IMR-90 (cell line): ENCODE measurements at regions not wholly inside any gene's neighbourhood (a gene's known extent, or its start where the extent isn't known, plus 50 kb on each side); places are given as distances from the start of the nearest gene placed in this dataset.
A peak's percentile ranks its signal among the peaks of the same experiment; 100 is the strongest.

ENCODE experiments used
- ATAC-seq: fragments of 200-7000 bp; cut with Tn5 transposase; 2 replicates; pipeline ENCODE4 v1.9.1; 2020; ENCODE audit warnings: low read depth, mild to moderate bottlenecking, moderate library complexity
- BruUV-seq: library from RNA; stranded (reverse); fragments of 400-500 nt; replicated peaks from 2 replicates; lab custom pipeline; 2021; lab: Mats Ljungman, UMichigan
- CTCF ChIA-PET: fragments of 300-600 bp; formaldehyde crosslinking; extraction: SDS; loops from one replicate; lab custom pipeline; 2021; ENCODE audit warnings: antibody characterized with exemption; lab: Yijun Ruan, JAX
- POLR2A ChIA-PET: fragments of 300-600 bp; sonication (Branson Sonifier 250); formaldehyde crosslinking; loops from one replicate; lab custom pipeline; 2022; ENCODE audit warnings: antibody characterized with exemption; ENCODE audit not compliant: unreplicated experiment; lab: Charles Lee
- DNase-seq: peaks from one replicate; pipeline ENCODE4 v3.0.0; 2013
- H2AFZ ChIP-seq: replicated peaks from 2 replicates; pipeline ENCODE3; 2013; ENCODE audit warnings: low read length, mild to moderate bottlenecking; ENCODE audit not compliant: poor library complexity
- H2AK5ac ChIP-seq: 2 replicates; pipeline ENCODE4 v1.6.1; 2013; ENCODE audit warnings: low read depth, low read length, inconsistent platforms
- H2AK9ac ChIP-seq: replicated peaks from 2 replicates; pipeline ENCODE3; 2013; ENCODE audit warnings: mild to moderate bottlenecking, low read depth, low read length, moderate library complexity; ENCODE audit not compliant: poor library complexity
- H2BK120ac ChIP-seq: 2 replicates; pipeline ENCODE4 v1.6.1; 2013; ENCODE audit warnings: low read depth, low read length, inconsistent platforms
- H2BK15ac ChIP-seq: 3 replicates; pipeline ENCODE4 v1.6.1; 2013; ENCODE audit warnings: low read depth, low read length, inconsistent platforms
- H2BK20ac ChIP-seq: 2 replicates; pipeline ENCODE4 v1.6.1; 2013; ENCODE audit warnings: low read depth, mild to moderate bottlenecking, inconsistent platforms, low read length, moderate library complexity
- H2BK5ac ChIP-seq: 2 replicates; pipeline ENCODE4 v1.6.1; 2013; ENCODE audit warnings: mild to moderate bottlenecking, low read depth, low read length, inconsistent platforms; ENCODE audit not compliant: poor library complexity, severe bottlenecking
- H3K14ac ChIP-seq: replicated peaks from 2 replicates; pipeline ENCODE4 v1.6.1; 2013; ENCODE audit warnings: low read depth, low read length, inconsistent platforms
- H3K18ac ChIP-seq: 2 replicates; pipeline ENCODE4 v1.6.1; 2013; ENCODE audit warnings: low read depth, low read length, control low read depth
- H3K23ac ChIP-seq: 2 replicates; pipeline ENCODE4 v1.6.1; 2013; ENCODE audit warnings: low read depth, low read length, inconsistent platforms
- H3K27ac ChIP-seq: 2 replicates; pipeline ENCODE4 v1.5.1; 2013; ENCODE audit warnings: mild to moderate bottlenecking, control low read depth, low read length; ENCODE audit not compliant: insufficient read depth
- H3K27me3 ChIP-seq: 2 replicates; pipeline ENCODE4 v1.6.1; 2013; ENCODE audit warnings: low read length; ENCODE audit not compliant: control insufficient read depth, insufficient read depth
- H3K36me3 ChIP-seq: 2 replicates; pipeline ENCODE4 v1.6.1; 2013; ENCODE audit warnings: low read length, mixed read lengths; ENCODE audit not compliant: control insufficient read depth, insufficient read depth
- H3K4ac ChIP-seq: 2 replicates; pipeline ENCODE4 v1.6.1; 2013; ENCODE audit warnings: low read depth, low read length, inconsistent platforms
- H3K4me1 ChIP-seq: 2 replicates; pipeline ENCODE4 v1.6.1; 2013; ENCODE audit warnings: low read length, mixed read lengths; ENCODE audit not compliant: control insufficient read depth, insufficient read depth
- H3K4me2 ChIP-seq: 2 replicates; pipeline ENCODE4 v1.6.1; 2013; ENCODE audit warnings: low read depth, mild to moderate bottlenecking, control low read depth, low read length, moderate library complexity
- H3K4me3 ChIP-seq: 2 replicates; pipeline ENCODE4 v1.5.1; 2013; ENCODE audit warnings: low read depth, mild to moderate bottlenecking, control low read depth, low read length, moderate library complexity; ENCODE audit not compliant: insufficient read depth
- H3K56ac ChIP-seq: 2 replicates; pipeline ENCODE4 v1.6.1; 2013; ENCODE audit warnings: low read length, inconsistent platforms; ENCODE audit not compliant: insufficient read depth; ENCODE audit errors: extremely low read depth
- H3K79me1 ChIP-seq, 2 experiments: 2 replicates each; pipeline ENCODE4 v1.6.1; 2013; ENCODE audit warnings: low read length in 2 of 2, inconsistent platforms in 1 of 2, low read depth in 1 of 2
- H3K9ac ChIP-seq: 2 replicates; pipeline ENCODE4 v1.6.1; 2013; ENCODE audit warnings: low read depth, low read length, control low read depth
- H3K9me1 ChIP-seq: 2 replicates; pipeline ENCODE4 v1.6.1; 2013; ENCODE audit warnings: low read length, inconsistent platforms; ENCODE audit not compliant: insufficient read depth
- H3K9me3 ChIP-seq: 2 replicates; pipeline ENCODE4 v1.6.1; 2013; ENCODE audit warnings: low read length; ENCODE audit not compliant: control insufficient read depth, insufficient read depth
- H4K20me1 ChIP-seq: 2 replicates; pipeline ENCODE4 v1.6.1; 2013; ENCODE audit warnings: low read length, inconsistent platforms; ENCODE audit not compliant: insufficient read depth
- H4K5ac ChIP-seq: 2 replicates; pipeline ENCODE4 v1.6.1; 2013; ENCODE audit warnings: mild to moderate bottlenecking, low read depth, low read length, control low read depth
- H4K8ac ChIP-seq, 2 experiments: 2 replicates each; pipeline ENCODE4 v1.6.1; 2013; ENCODE audit warnings: low read depth in 2 of 2, low read length in 2 of 2, control low read depth in 1 of 2, inconsistent platforms in 1 of 2
- H4K91ac ChIP-seq: 2 replicates; pipeline ENCODE4 v1.6.1; 2013; ENCODE audit warnings: low read depth, low read length, inconsistent platforms; ENCODE audit not compliant: insufficient read depth
- CTCF ChIP-seq: conservative IDR thresholded peaks from 2 replicates; pipeline ENCODE4 v1.5.1; 2012; ENCODE audit warnings: mild to moderate bottlenecking, low read depth, low read length, improper control_type of control experiment
- FOS ChIP-seq: fragments of 150-350 bp; IDR thresholded peaks from 2 replicates; pipeline ENCODE4 v1.6.1; 2016; ENCODE audit warnings: low read depth, low read length
- NFE2L2 ChIP-seq: fragments of 150-350 bp; IDR thresholded peaks from 2 replicates; pipeline ENCODE4 v1.6.1; 2016; ENCODE audit warnings: low read depth, mild to moderate bottlenecking, low read length
- POLR2A ChIP-seq: IDR thresholded peaks from 2 replicates; pipeline ENCODE4 v1.6.1; 2012; ENCODE audit warnings: mild to moderate bottlenecking, low read depth, low read length
- RAD21 ChIP-seq: IDR thresholded peaks from 2 replicates; pipeline ENCODE4 v1.6.1; 2012; ENCODE audit warnings: low read length, improper control_type of control experiment
- SMC3 ChIP-seq: fragments of 150-350 bp; IDR thresholded peaks from 2 replicates; pipeline ENCODE4 v1.6.1; 2016; ENCODE audit warnings: low read depth, mild to moderate bottlenecking, antibody characterized with exemption, low read length, moderate library complexity
- WGBS, 2 experiments: methylation state at CpG; one replicate each; pipeline versions ENCODE4 v1.1.5 to v1.1.7; 2013; ENCODE audit warnings: missing lambda C conversion rate in 2 of 2; ENCODE audit not compliant: insufficient read length in 1 of 2; ENCODE audit errors: extremely low coverage in 2 of 2; 5-methylcytosine and 5-hydroxymethylcytosine counted together
- dilution Hi-C: fragments of 300-500 bp; cut with HindIII; formaldehyde crosslinking; loops from one replicate; pipeline ENCODE4 v1.14.3; 2018; ENCODE audit warnings: low sequenced_read_pairs; ENCODE audit not compliant: unreplicated experiment
- in situ Hi-C: fragments of 300-500 bp; cut with MboI; formaldehyde crosslinking; loops from 3 replicates; pipeline ENCODE4 v1.14.3; 2019; ENCODE audit warnings: low sequenced_read_pairs, inconsistent platforms, mixed read lengths
- intact Hi-C: fragments of 100-400 bp; cut with micrococcal nuclease; formaldehyde crosslinking; loops from 2 replicates; pipeline ENCODE4 v1.10.0; 2022

GRCh38 chr3:10575601-10576160 lies 70.3 kb upstream of the ATP2B2 start:
- Histone ChIP-seq H2AK5ac (no peak overlapping the region), H2BK20ac (no peak overlapping the region), H3K27me3 (peaks cover 4% of the 10 kb centered on the region), H3K4me1 (no peaks in the 10 kb centered on the region), H3K79me1 (no peaks in the 10 kb centered on the region), H4K91ac (no peak overlapping the region), H3K4ac (no peak overlapping the region), H3K56ac (no peak overlapping the region), H3K4me2 (no peak overlapping the region), H3K9ac (no peak overlapping the region), H3K4me3 (no peak overlapping the region), H3K27ac (no peak overlapping the region), H4K8ac (no peak overlapping the region), H2AFZ (no peak overlapping the region), H2AK9ac (peak overlapping the region; percentile 28), H3K23ac (no peak overlapping the region), H2BK120ac (no peak overlapping the region), H2BK15ac (no peak overlapping the region), H3K14ac (no peak overlapping the region), H2BK5ac (no peak overlapping the region), H3K9me3 (no peaks in the 10 kb centered on the region), H4K5ac (no peak overlapping the region), H3K18ac (no peak overlapping the region), H3K36me3 (no peaks in the 10 kb centered on the region), H3K9me1 (no peaks in the 10 kb centered on the region), H4K20me1 (no peaks in the 10 kb centered on the region)
- in situ Hi-C loops = no loop called here
- dilution Hi-C loops = no loop called here
- no TSS peak for BruUV-seq
- intact Hi-C loops = no loop called here
- ChIA-PET CTCF (no interaction called here), POLR2A (no interaction called here)
- DNase-seq (no peak), ATAC-seq (no peak)
- TF ChIP-seq POLR2A (no peak), CTCF (no peak), NFE2L2 (no peak), RAD21 (no peak), FOS (no peak), SMC3 (no peak)
- 68% methylated on average over 5 of the region's 5 CpGs; no CpG with 5 or more reads in 1 of the 2 experiments for whole genome bisulfite sequencing, 2 experiments
